ENCODE measurements at regions not wholly inside any gene's neighbourhood (a gene's known extent, or its start where the extent isn't known, plus 50 kb on each side); places are given as distances from the start of the nearest gene placed in this dataset.
"Not testable (repeated sequence)": the region's sequence is repeated elsewhere in the genome, so short reads cannot be mapped to it uniquely, and the experiment has no call there.

- H3K36me3 Mint-ChIP-seq (ENCODE audit: low read depth), result no peaks in the 10 kb centered on the region
Observed at GRCh38 chrX:2561456-2561855, 60.7 kb upstream of the DHRSX start.

GRCh38 chrX:2559124-2559523, 58.3 kb upstream of the DHRSX start:
- Mint-ChIP-seq H3K9me3 (peaks cover 2% of the 10 kb centered on the region), H3K4me1 (ENCODE audit: low read depth) (no peaks in the 10 kb centered on the region), H3K36me3 (ENCODE audit: low read depth) (no peaks in the 10 kb centered on the region), H3K27me3 (peaks cover 56% of the 10 kb centered on the region), H3K4me3 (no peak overlapping the region), H3K27ac (no peak overlapping the region)
- no peak for DNase-seq

More at GRCh38 chrX:2561456-2561855, 60.7 kb upstream of the DHRSX start:
- H3K4me1 Mint-ChIP-seq (ENCODE audit: low read depth), result no peaks in the 10 kb centered on the region
- no peak overlapping the region for H3K27ac Mint-ChIP-seq
- DNase-seq, result no peak
- H3K9me3 Mint-ChIP-seq, result no peaks in the 10 kb centered on the region
- peaks cover 36% of the 10 kb centered on the region for H3K27me3 Mint-ChIP-seq
- H3K4me3 Mint-ChIP-seq, result no peak overlapping the region

GRCh38 chrX:2554891-2555290, 54.1 kb upstream of the DHRSX start:
- H3K9me3 Mint-ChIP-seq, result peaks cover 2% of the 10 kb centered on the region
- H3K4me1 Mint-ChIP-seq (ENCODE audit: low read depth), result no peaks in the 10 kb centered on the region
- DNase-seq, result no peak
- peaks cover 62% of the 10 kb centered on the region for H3K27me3 Mint-ChIP-seq
- no peak overlapping the region for H3K4me3 Mint-ChIP-seq
- H3K36me3 Mint-ChIP-seq (ENCODE audit: low read depth), result no peaks in the 10 kb centered on the region
- H3K27ac Mint-ChIP-seq, result no peak overlapping the region

GRCh38 chrX:2554066-2554465, 53.3 kb upstream of the DHRSX start:
- H3K36me3 Mint-ChIP-seq (ENCODE audit: low read depth); H3K4me3 Mint-ChIP-seq; H3K4me1 Mint-ChIP-seq (ENCODE audit: low read depth); DNase-seq; H3K27ac Mint-ChIP-seq; H3K9me3 Mint-ChIP-seq: not testable (repeated sequence)
- peaks cover 55% of the 10 kb centered on the region for H3K27me3 Mint-ChIP-seq

- DNase-seq, result no peak
- Mint-ChIP-seq H3K36me3 (ENCODE audit: low read depth) (no peaks in the 10 kb centered on the region), H3K27me3 (peaks cover 52% of the 10 kb centered on the region), H3K27ac (no peak overlapping the region), H3K4me3 (no peak overlapping the region), H3K4me1 (ENCODE audit: low read depth) (no peaks in the 10 kb centered on the region), H3K9me3 (peaks cover 2% of the 10 kb centered on the region)
Observed at GRCh38 chrX:2552621-2553201, 51.9 kb upstream of the DHRSX start.

GRCh38 chrX:2550328-2551020, 49.7 kb upstream of the DHRSX start:
- Mint-ChIP-seq H3K9me3 (peaks cover 6% of the 10 kb centered on the region), H3K36me3 (ENCODE audit: low read depth) (no peaks in the 10 kb centered on the region), H3K4me1 (ENCODE audit: low read depth) (no peaks in the 10 kb centered on the region), H3K27ac (no peak overlapping the region), H3K4me3 (no peak overlapping the region), H3K27me3 (peaks cover 33% of the 10 kb centered on the region)
- no peak for DNase-seq

Data from activated T-cell treated with anti-CD3 and anti-CD28 coated beads, Interleukin-2, amount 50 U/mL, for 24 hours (primary cell).